ENCODE measurements at regions not wholly inside any gene's neighbourhood (a gene's known extent, or its start where the extent isn't known, plus 50 kb on each side); places are given as distances from the start of the nearest gene placed in this dataset.

- in situ Hi-C loops (cut with HindIII; ENCODE audit: extremely low pct_ligation_motif_present, low pct_unique_long_range_greater_than_20kb) (no loop called here), intact Hi-C loops (cut with micrococcal nuclease; ENCODE audit: unreplicated experiment) (no loop called here)
- Histone ChIP-seq H3K9me3 (ENCODE audit: low read length) (no peaks in the 10 kb centered on the region), H3K4me3 (replicated peaks in 1 of 3; ENCODE audit: insufficient read depth in 1 of 3, low read depth in 2 of 3, low read length in 3 of 3) (no peak overlapping the region), H3K4me1 (ENCODE audit: insufficient read depth, low read length) (peaks cover 13% of the 10 kb centered on the region), H3K27me3 (ENCODE audit: control insufficient read depth in 1 of 2, insufficient read depth in 2 of 2, low read length in 2 of 2) (0 out of 5 replicates have a peak, but pooled peaks cover 0 to 1% of the 10 kb centered on the region in 2 experiments), H2AFZ (ENCODE audit: low read length) (no peak overlapping the region), H3K4me2 (ENCODE audit: low read depth, low read length) (no peak overlapping the region), H3K9ac (ENCODE audit: insufficient read depth, low read depth, low read length) (no peak overlapping the region), H4K20me1 (ENCODE audit: insufficient read depth, low read length) (no peaks in the 10 kb centered on the region), H3K27ac (ENCODE audit: extremely low read length, insufficient read depth, low read length) (no peak overlapping the region), H3K36me3 (replicated peaks in 1 of 2; ENCODE audit: control insufficient read depth in 1 of 2, insufficient read depth in 2 of 2, low read length in 2 of 2) (no peaks in the 10 kb centered on the region), H3K79me2 (ENCODE audit: insufficient read depth, low read length) (no peaks in the 10 kb centered on the region)
- DNase-seq (ENCODE audit: low spot score) (no peak), ATAC-seq (no peak), FAIRE-seq (no peak)
- 76% methylated on average over 6 of the region's 6 CpGs for WGBS (ENCODE audit: low lambda C conversion rate)
- TF ChIP-seq HNF4A (CRISPR knock-in tag; IDR thresholded peaks at IDR 0.05) = peak; percentile 14; the same call in 1 of the 2 replicates
- no peak for TF ChIP-seq BHLHE40 (IDR thresholded peaks at IDR 0.05; ENCODE audit: low read length)
- ChIA-PET POLR2A (interaction anchor here (1.4 kb wide), 1 partner anchor 17 kb away, joined by 3 read pairs; no protein-coding TSS in a partner anchor), CTCF (ENCODE audit: low intra/inter-chr PET ratio, low total read pairs) (no interaction called here)
- BruUV-seq (replicated peaks) = no TSS peak
These were observed 327.4 kb downstream of the BUD13 start for GRCh38 chr11:116445108-116446047.

GRCh38 chr11:116442238-116442752, 330.5 kb downstream of the BUD13 start:
- H3K27ac ChIP-seq (ENCODE audit: extremely low read length, insufficient read depth, low read length) = no peak overlapping the region
- ChIA-PET CTCF (ENCODE audit: low intra/inter-chr PET ratio, low total read pairs) (no interaction called here), POLR2A (no interaction called here)
- no peak overlapping the region for H3K4me3 ChIP-seq (replicated peaks in 1 of 3; ENCODE audit: insufficient read depth in 1 of 3, low read depth in 2 of 3, low read length in 3 of 3)
- H4K20me1 ChIP-seq (ENCODE audit: insufficient read depth, low read length) = no peaks in the 10 kb centered on the region
- H3K9me3 ChIP-seq (ENCODE audit: low read length) = no peaks in the 10 kb centered on the region
- peaks cover 13% of the 10 kb centered on the region for H3K4me1 ChIP-seq (ENCODE audit: insufficient read depth, low read length)
- ATAC-seq (no peak), FAIRE-seq (no peak), DNase-seq (ENCODE audit: low spot score) (no peak)
- in situ Hi-C loops (cut with HindIII; ENCODE audit: extremely low pct_ligation_motif_present, low pct_unique_long_range_greater_than_20kb) (no loop called here), intact Hi-C loops (cut with micrococcal nuclease; ENCODE audit: unreplicated experiment) (no loop called here)
- H2AFZ ChIP-seq (ENCODE audit: low read length) = no peak overlapping the region
- H3K36me3 ChIP-seq (replicated peaks in 1 of 2; ENCODE audit: control insufficient read depth in 1 of 2, insufficient read depth in 2 of 2, low read length in 2 of 2) = no peaks in the 10 kb centered on the region
- BruUV-seq (replicated peaks) = no TSS peak
- H3K9ac ChIP-seq (ENCODE audit: insufficient read depth, low read depth, low read length) = no peak overlapping the region
- H3K79me2 ChIP-seq (ENCODE audit: insufficient read depth, low read length) = no peaks in the 10 kb centered on the region
- 0 out of 5 replicates have a peak, but pooled peaks cover 0 to 1% of the 10 kb centered on the region in 2 experiments for H3K27me3 ChIP-seq (ENCODE audit: control insufficient read depth in 1 of 2, insufficient read depth in 2 of 2, low read length in 2 of 2)
- H3K4me2 ChIP-seq (ENCODE audit: low read depth, low read length) = no peak overlapping the region
- no peak for TF ChIP-seq ZNF556 (CRISPR knock-in tag; IDR thresholded peaks at IDR 0.05; ENCODE audit: borderline replicate concordance)
- TF ChIP-seq TARDBP (CRISPR knock-in tag; IDR thresholded peaks at IDR 0.05) = no peak
- no peak for TF ChIP-seq HOXA7 (CRISPR knock-in tag; IDR thresholded peaks at IDR 0.05)
- TF ChIP-seq MLXIP (CRISPR knock-in tag; IDR thresholded peaks at IDR 0.05; ENCODE audit: borderline replicate concordance) = no peak
- no peak for TF ChIP-seq PCBP2 (optimal IDR thresholded peaks at IDR 0.05; ENCODE audit: low read depth, low read length, poor library complexity, severe bottlenecking)
- no peak for TF ChIP-seq NR3C1 (CRISPR knock-in tag; IDR thresholded peaks at IDR 0.05)
- no peak for TF ChIP-seq GABPA (IDR thresholded peaks at IDR 0.05; ENCODE audit: low read depth, low read length)
- TF ChIP-seq GABPA (CRISPR knock-in tag; IDR thresholded peaks at IDR 0.05; ENCODE audit: low read depth) = no peak
- no peak for TF ChIP-seq ZNF362 (CRISPR knock-in tag; IDR thresholded peaks at IDR 0.05; ENCODE audit: borderline replicate concordance)
- TF ChIP-seq RBFOX2 (IDR thresholded peaks at IDR 0.05; ENCODE audit: low read depth, low read length) = no peak
- TF ChIP-seq MZF1 (CRISPR knock-in tag; IDR thresholded peaks at IDR 0.05; ENCODE audit: borderline replicate concordance) = no peak
- TF ChIP-seq ZNF234 (CRISPR knock-in tag; conservative IDR thresholded peaks at IDR 0.05) = no peak

All from HepG2 (cell line).